ENCODE measurements at regions not wholly inside any gene's neighbourhood (a gene's known extent, or its start where the extent isn't known, plus 50 kb on each side); places are given as distances from the start of the nearest gene placed in this dataset.

DNA sequence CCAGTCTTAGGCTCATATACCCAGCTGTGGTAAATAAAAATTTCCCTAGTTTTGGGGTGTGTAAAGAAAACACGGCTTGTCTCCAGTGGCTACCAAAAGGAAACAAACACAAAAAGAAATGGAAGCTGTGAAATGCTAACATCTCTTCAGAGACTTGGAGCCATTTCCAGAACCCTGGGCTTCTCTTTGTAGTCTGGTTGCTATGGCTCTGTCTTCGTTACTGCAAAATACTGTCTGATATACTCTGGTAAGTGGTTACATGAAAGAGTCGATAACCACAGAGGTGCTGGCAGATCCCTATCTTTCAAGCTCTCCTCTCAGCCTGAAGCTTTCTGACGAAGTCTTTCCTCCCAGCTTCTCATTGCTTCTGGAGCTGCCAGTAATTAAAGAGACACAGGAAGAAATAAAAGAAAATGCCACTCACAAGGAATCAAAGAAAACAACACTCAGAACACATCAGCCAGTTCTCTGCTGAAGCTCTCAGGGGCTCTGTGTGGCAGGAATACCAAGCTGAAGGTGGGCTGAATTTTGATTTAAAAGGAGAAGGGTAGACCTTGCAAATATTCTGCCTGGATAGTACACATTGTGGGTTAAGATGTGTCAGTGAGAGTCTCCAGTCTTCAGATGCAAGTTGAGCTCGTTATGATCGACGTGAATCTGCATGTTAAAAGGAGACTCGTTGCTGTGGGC is 107.6 kb upstream of the FAM9C start:
- Histone ChIP-seq H2AFZ (ENCODE audit: low read depth) (peak overlapping the region; percentile 23; the same call in 1 of the 2 replicates), H3K4me3 (ENCODE audit: low read depth in 2 of 2, low read length in 1 of 2) (no peak overlapping the region), H4K20me1 (ENCODE audit: insufficient read depth) (no peaks in the 10 kb centered on the region), H3K9me2 (no peaks in the 10 kb centered on the region), H3K4me2 (peak overlapping the region; percentile 26; the same call in 1 of the 2 replicates), H3K79me2 (ENCODE audit: insufficient read depth) (no peaks in the 10 kb centered on the region), H3F3A (replicated peaks; ENCODE audit: insufficient read depth) (peaks cover 4% of the 10 kb centered on the region), H3K9ac (peak overlapping the region; percentile 44; the same call in 1 of the 2 replicates), H3K36me3 (replicated peaks in 1 of 2; ENCODE audit: control insufficient read depth in 1 of 2, insufficient read depth in 2 of 2, low read length in 1 of 2) (no peaks in the 10 kb centered on the region), H3K27ac (ENCODE audit: low read depth in 2 of 2, low read length in 1 of 2) (peak overlapping the region in 1 of 2 experiments; percentile 70; a peak in 3 of 4 replicates), H3K9me3 (no peaks in the 10 kb centered on the region), H3K4me1 (ENCODE audit: control insufficient read depth in 1 of 2, insufficient read depth in 2 of 2, low read depth in 1 of 2, low read length in 1 of 2) (no peaks in the 10 kb centered on the region), H3K27me3 (ENCODE audit: insufficient read depth) (no peaks in the 10 kb centered on the region)
- CTCF ChIA-PET = interaction anchor here (0.5 kb wide), 1 partner anchor 432 kb away, joined by 3 read pairs; no protein-coding TSS in a partner anchor
- no peak for DNase-seq
- TF ChIP-seq NRF1 (IDR thresholded peaks at IDR 0.05; ENCODE audit: low read depth, low read length) = no peak
- TF ChIP-seq TAF1 (IDR thresholded peaks at IDR 0.05; ENCODE audit: borderline replicate concordance, low read depth, low read length) = 0 out of 2 replicates have a peak, but pooled peaks have one; percentile 15
- WGBS (ENCODE audit: low lambda C conversion rate) = 52% methylated on average over 8 of the region's 8 CpGs
- POLR2A ChIA-PET = no interaction called here

DNA sequence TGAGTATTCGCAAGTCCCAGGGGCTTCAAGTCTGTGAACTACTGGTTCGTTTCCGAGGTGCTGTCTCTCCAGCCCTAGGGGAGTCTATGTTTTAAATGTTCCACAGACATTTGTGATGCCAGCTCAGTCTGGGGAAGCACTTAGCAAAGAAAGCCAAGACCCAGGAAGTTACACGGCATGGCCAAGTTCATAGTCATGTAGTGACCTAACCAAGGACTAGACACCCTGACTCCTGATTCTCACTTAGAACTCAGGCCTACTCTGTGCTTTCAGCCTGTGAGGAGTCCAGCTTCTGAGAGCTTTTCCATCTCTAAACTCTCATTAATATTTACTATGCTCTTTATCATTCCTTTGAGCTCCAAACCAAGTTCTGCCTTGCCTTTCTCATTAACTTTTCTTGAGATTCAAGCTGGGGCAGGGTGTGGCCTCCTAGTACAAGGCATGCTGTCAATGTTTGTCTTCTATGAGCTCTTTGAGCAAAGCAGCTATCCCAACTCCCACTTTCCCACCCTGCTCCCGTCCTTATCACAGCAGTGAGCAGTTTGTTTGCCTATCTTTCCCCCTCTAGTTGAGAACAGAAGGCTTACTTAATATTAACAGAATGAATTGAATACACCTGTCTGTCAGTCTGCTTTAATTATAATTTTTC is 105.4 kb upstream of the FAM9C start:
- H3K4me1 ChIP-seq (ENCODE audit: control insufficient read depth in 1 of 2, insufficient read depth in 2 of 2, low read depth in 1 of 2, low read length in 1 of 2) = no peaks in the 10 kb centered on the region
- H3K27me3 ChIP-seq (ENCODE audit: insufficient read depth) = no peaks in the 10 kb centered on the region
- no peaks in the 10 kb centered on the region for H3K9me2 ChIP-seq
- H3K9ac ChIP-seq = no peak overlapping the region
- H3K4me2 ChIP-seq = no peak overlapping the region
- ChIA-PET POLR2A (no interaction called here), CTCF (interaction anchor here (0.5 kb wide), 1 partner anchor 274 kb away, joined by 5 read pairs; no protein-coding TSS in a partner anchor)
- no peaks in the 10 kb centered on the region for H3K79me2 ChIP-seq (ENCODE audit: insufficient read depth)
- peaks cover 13% of the 10 kb centered on the region for H3F3A ChIP-seq (replicated peaks; ENCODE audit: insufficient read depth)
- WGBS (ENCODE audit: low lambda C conversion rate) = 42% methylated on average over 5 of the region's 5 CpGs
- no peaks in the 10 kb centered on the region for H3K36me3 ChIP-seq (replicated peaks in 1 of 2; ENCODE audit: control insufficient read depth in 1 of 2, insufficient read depth in 2 of 2, low read length in 1 of 2)
- H4K20me1 ChIP-seq (ENCODE audit: insufficient read depth) = no peaks in the 10 kb centered on the region
- TF ChIP-seq, protein P1, sequence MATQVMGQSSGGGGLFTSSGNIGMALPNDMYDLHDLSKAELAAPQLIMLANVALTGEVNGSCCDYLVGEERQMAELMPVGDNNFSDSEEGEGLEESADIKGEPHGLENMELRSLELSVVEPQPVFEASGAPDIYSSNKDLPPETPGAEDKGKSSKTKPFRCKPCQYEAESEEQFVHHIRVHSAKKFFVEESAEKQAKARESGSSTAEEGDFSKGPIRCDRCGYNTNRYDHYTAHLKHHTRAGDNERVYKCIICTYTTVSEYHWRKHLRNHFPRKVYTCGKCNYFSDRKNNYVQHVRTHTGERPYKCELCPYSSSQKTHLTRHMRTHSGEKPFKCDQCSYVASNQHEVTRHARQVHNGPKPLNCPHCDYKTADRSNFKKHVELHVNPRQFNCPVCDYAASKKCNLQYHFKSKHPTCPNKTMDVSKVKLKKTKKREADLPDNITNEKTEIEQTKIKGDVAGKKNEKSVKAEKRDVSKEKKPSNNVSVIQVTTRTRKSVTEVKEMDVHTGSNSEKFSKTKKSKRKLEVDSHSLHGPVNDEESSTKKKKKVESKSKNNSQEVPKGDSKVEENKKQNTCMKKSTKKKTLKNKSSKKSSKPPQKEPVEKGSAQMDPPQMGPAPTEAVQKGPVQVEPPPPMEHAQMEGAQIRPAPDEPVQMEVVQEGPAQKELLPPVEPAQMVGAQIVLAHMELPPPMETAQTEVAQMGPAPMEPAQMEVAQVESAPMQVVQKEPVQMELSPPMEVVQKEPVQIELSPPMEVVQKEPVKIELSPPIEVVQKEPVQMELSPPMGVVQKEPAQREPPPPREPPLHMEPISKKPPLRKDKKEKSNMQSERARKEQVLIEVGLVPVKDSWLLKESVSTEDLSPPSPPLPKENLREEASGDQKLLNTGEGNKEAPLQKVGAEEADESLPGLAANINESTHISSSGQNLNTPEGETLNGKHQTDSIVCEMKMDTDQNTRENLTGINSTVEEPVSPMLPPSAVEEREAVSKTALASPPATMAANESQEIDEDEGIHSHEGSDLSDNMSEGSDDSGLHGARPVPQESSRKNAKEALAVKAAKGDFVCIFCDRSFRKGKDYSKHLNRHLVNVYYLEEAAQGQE (IDR thresholded peaks at IDR 0.05; ENCODE audit: low read depth, low read length) = no peak
- no peak for TF ChIP-seq GATA2 (CRISPR knock-in tag; IDR thresholded peaks at IDR 0.05)
- no peak for TF ChIP-seq RCOR1 (IDR thresholded peaks at IDR 0.05; ENCODE audit: low read length)
- TF ChIP-seq, protein P2, sequence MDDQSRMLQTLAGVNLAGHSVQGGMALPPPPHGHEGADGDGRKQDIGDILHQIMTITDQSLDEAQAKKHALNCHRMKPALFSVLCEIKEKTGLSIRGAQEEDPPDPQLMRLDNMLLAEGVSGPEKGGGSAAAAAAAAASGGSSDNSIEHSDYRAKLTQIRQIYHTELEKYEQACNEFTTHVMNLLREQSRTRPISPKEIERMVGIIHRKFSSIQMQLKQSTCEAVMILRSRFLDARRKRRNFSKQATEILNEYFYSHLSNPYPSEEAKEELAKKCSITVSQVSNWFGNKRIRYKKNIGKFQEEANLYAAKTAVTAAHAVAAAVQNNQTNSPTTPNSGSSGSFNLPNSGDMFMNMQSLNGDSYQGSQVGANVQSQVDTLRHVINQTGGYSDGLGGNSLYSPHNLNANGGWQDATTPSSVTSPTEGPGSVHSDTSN (IDR thresholded peaks at IDR 0.05) = no peak
- TF ChIP-seq TCF12 (IDR thresholded peaks at IDR 0.05) = no peak
- TF ChIP-seq, protein P3, sequence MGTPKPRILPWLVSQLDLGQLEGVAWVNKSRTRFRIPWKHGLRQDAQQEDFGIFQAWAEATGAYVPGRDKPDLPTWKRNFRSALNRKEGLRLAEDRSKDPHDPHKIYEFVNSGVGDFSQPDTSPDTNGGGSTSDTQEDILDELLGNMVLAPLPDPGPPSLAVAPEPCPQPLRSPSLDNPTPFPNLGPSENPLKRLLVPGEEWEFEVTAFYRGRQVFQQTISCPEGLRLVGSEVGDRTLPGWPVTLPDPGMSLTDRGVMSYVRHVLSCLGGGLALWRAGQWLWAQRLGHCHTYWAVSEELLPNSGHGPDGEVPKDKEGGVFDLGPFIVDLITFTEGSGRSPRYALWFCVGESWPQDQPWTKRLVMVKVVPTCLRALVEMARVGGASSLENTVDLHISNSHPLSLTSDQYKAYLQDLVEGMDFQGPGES (IDR thresholded peaks at IDR 0.05; ENCODE audit: low read depth, low read length) = no peak
- no peak for TF ChIP-seq MEF2A (IDR thresholded peaks at IDR 0.05; ENCODE audit: borderline replicate concordance, low read depth)
- TF ChIP-seq, protein P4, sequence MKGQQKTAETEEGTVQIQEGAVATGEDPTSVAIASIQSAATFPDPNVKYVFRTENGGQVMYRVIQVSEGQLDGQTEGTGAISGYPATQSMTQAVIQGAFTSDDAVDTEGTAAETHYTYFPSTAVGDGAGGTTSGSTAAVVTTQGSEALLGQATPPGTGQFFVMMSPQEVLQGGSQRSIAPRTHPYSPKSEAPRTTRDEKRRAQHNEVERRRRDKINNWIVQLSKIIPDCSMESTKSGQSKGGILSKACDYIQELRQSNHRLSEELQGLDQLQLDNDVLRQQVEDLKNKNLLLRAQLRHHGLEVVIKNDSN (IDR thresholded peaks at IDR 0.05; ENCODE audit: borderline replicate concordance, low read depth) = no peak
- TF ChIP-seq NRF1 (IDR thresholded peaks at IDR 0.05; ENCODE audit: low read depth, low read length) = no peak
- TF ChIP-seq TEAD4 (IDR thresholded peaks at IDR 0.05; ENCODE audit: borderline replicate concordance, insufficient read depth) = no peak
- TF ChIP-seq RXRA (IDR thresholded peaks at IDR 0.05; ENCODE audit: borderline replicate concordance, low read depth) = no peak
- no peak for TF ChIP-seq SIN3A (IDR thresholded peaks at IDR 0.05; ENCODE audit: borderline replicate concordance, low read depth, low read length)
- TF ChIP-seq EP300 (IDR thresholded peaks at IDR 0.05; ENCODE audit: borderline replicate concordance in 1 of 2, low read depth in 1 of 2, low read length in 1 of 2) = no peak
- TF ChIP-seq, protein P5, sequence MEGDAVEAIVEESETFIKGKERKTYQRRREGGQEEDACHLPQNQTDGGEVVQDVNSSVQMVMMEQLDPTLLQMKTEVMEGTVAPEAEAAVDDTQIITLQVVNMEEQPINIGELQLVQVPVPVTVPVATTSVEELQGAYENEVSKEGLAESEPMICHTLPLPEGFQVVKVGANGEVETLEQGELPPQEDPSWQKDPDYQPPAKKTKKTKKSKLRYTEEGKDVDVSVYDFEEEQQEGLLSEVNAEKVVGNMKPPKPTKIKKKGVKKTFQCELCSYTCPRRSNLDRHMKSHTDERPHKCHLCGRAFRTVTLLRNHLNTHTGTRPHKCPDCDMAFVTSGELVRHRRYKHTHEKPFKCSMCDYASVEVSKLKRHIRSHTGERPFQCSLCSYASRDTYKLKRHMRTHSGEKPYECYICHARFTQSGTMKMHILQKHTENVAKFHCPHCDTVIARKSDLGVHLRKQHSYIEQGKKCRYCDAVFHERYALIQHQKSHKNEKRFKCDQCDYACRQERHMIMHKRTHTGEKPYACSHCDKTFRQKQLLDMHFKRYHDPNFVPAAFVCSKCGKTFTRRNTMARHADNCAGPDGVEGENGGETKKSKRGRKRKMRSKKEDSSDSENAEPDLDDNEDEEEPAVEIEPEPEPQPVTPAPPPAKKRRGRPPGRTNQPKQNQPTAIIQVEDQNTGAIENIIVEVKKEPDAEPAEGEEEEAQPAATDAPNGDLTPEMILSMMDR (IDR thresholded peaks at IDR 0.05) = no peak
- TF ChIP-seq SMC3 (IDR thresholded peaks at IDR 0.05; ENCODE audit: low read depth, low read length) = no peak
- H3K9me3 ChIP-seq = no peaks in the 10 kb centered on the region
- H3K4me3 ChIP-seq (ENCODE audit: low read depth in 2 of 2, low read length in 1 of 2) = no peak overlapping the region
- peak overlapping the region in 1 of 2 experiments; percentile 2; a peak in 1 of 4 replicates for H3K27ac ChIP-seq (ENCODE audit: low read depth in 2 of 2, low read length in 1 of 2)
- no peak for DNase-seq
- H2AFZ ChIP-seq (ENCODE audit: low read depth) = peak overlapping the region; percentile 36; the same call in 1 of the 2 replicates
